ENCODE measurements at regions not wholly inside any gene's neighbourhood (a gene's known extent, or its start where the extent isn't known, plus 50 kb on each side); places are given as distances from the start of the nearest gene placed in this dataset.

DNA sequence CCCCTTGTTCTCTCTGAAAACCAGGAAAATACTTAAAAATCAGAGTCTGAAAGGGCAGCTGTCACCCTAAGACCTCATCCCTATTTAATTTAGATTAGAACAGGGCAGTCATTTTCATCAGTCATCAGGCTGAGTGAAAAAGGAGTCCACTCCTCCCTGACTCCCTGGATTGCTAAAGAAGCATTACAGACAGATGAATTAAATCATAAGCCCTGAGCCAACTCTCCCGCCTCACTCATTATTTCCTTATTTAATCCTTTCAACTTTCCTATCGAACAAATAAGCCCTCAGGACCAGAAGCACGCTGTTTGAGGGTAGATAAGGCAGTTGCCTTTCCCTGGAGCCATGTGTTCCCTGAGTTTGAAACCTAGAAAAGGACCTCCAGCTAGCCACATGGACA is 201.9 kb upstream of the ANKRD55 start:
- TF ChIP-seq, protein P1, sequence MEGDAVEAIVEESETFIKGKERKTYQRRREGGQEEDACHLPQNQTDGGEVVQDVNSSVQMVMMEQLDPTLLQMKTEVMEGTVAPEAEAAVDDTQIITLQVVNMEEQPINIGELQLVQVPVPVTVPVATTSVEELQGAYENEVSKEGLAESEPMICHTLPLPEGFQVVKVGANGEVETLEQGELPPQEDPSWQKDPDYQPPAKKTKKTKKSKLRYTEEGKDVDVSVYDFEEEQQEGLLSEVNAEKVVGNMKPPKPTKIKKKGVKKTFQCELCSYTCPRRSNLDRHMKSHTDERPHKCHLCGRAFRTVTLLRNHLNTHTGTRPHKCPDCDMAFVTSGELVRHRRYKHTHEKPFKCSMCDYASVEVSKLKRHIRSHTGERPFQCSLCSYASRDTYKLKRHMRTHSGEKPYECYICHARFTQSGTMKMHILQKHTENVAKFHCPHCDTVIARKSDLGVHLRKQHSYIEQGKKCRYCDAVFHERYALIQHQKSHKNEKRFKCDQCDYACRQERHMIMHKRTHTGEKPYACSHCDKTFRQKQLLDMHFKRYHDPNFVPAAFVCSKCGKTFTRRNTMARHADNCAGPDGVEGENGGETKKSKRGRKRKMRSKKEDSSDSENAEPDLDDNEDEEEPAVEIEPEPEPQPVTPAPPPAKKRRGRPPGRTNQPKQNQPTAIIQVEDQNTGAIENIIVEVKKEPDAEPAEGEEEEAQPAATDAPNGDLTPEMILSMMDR (conservative IDR thresholded peaks at IDR 0.05; ENCODE audit: low read depth, low read length) = no peak
- TF ChIP-seq EZH2 (IDR thresholded peaks at IDR 0.05; ENCODE audit: borderline replicate concordance, low read depth, low read length, poor library complexity, severe bottlenecking) = no peak
